Renal pelvis (tissue), 1 donor: ENCODE measurements at regions not wholly inside any gene's neighbourhood (a gene's known extent, or its start where the extent isn't known, plus 50 kb on each side); places are given as distances from the start of the nearest gene placed in this dataset.
A peak's percentile ranks its signal among the peaks of the same experiment; 100 is the strongest.
"Not testable (repeated sequence)": the region's sequence is repeated elsewhere in the genome, so short reads cannot be mapped to it uniquely, and the experiment has no call there.

ENCODE experiments used
- DNase-seq: peaks from one replicate; pipeline ENCODE4 v3.0.0-alpha.2; 2013

DNA sequence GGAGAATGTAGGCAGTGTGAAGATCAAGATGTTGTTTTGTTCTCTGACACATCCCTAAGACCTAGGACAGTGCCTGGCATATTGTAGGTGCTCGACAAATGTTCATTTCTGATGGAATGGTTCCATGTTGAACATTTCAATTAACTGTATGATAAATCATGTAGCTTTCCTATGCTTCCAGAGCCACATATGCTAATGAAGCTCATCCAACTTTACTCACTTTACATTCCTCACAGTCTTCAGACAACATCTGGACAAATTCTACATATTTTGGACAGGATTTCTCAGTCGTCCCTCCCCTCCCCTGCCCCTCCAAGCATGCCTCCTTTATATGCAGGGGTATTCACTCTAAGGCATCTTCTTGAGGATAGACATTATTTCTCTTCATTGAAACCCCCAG lies 177.9 kb downstream of the BLID start:
- DNase-seq = no peak

DNA sequence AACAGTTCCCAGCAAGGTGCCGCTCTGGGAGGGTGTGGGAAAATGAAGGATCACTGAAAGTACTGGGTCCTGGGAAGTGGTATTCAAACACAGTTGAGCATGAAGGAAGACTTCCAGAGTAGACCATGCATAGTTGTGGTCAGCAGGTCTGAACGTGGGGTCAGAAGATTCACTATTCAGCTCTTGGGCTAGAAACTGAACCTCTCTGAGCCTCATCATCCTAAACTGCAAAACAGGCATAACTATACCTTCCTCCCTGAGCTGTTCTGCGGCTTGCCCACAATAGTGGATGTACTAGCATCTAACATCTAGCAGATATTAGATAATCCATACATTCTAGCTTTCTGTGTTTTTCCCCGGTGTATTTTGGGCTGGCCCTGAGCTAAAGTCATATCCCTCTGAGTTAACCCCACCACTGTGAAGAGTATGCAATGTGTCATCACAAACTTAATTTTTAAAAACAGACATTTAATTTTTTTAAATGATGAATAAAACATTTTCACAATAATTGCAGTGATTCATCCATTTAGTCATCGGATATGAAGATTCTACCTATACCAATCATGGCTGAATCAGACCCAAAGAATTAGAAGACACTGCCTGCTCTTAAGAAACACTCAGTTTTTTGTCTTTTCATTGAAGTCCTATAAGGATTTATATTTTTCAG lies 179.1 kb downstream of the BLID start:
- DNase-seq = no peak

DNA sequence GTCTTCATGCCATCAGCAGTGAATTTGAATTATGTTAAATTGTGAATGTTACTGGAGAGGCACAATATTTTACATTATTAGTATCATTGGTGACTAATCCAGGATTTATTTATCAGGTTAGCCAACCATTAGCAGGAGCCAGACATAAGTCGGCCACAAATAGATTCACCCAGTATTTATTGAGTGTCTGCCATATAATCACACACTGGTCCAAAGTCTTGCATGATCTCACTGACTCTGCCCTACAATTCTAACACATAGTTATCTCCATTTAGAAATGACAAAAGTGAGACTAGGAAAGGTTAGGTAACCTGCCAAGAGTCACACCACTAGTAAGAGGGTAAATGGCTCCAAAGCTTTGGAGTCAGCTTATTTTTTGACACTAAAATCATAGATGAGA lies 179.6 kb downstream of the BLID start:
- no peak for DNase-seq

DNA sequence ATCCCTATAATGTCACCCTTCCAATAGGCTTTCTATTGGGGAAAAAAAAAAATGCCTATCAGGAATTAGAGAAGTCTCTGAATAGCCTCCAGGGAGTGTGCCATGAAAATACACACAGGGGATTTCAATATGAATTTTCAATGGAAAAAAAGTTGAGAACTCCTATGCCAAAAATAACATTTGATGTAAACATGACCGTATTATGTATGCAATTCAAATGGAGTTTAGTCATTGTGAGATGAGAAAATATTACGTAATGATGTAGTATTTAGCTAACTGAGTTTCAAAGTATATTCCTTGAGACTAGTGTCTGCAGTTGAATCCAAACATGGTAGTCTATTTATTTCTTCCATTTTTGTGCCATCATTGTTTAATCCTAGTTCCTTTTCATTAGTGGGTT lies 182.3 kb downstream of the BLID start:
- no peak for DNase-seq

DNA sequence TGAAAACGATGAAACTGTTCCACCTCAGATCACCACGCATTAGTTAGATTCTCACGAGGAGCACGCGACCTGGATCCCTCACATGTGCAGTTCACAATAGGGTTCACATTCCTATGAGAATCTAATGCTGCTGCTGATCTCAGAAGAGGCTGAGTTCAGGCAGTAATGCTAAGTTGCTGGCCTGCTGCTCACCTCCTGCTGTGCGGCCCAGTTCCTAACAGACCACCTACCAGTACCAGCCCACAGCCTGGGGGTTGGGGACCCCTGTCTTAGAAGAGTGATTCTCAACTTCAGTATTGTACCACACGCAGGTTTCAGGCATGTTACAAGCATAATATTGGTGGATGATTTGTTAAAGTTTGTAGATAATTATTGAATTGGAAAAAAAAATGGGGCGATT lies 182.7 kb downstream of the BLID start:
- no peak for DNase-seq

DNA sequence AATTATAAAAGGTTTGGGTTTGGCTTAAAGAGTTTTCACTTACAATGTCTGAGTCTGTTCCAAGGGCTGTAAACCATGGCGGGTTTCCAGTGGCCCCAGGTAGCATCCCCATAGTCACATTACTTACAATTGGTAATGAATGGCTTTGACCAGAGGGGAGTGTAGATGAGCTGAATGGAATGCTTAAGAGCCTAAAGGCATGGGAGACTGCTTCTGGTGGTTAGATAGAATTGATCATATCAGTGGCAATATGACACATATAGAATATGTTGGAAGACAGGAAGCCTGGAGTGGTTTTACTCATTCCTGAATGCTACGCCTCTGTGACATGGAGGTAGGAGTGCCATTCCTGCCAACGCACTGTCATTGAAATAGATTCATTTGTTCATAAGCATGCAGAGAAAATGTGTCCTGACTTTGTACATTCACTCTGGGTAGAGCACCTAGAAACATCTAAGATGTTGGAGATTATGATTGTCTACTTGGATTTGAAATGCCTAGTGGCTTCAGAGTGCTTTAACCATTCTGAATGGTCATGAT lies 183.3 kb downstream of the BLID start:
- DNase-seq = no peak

DNA sequence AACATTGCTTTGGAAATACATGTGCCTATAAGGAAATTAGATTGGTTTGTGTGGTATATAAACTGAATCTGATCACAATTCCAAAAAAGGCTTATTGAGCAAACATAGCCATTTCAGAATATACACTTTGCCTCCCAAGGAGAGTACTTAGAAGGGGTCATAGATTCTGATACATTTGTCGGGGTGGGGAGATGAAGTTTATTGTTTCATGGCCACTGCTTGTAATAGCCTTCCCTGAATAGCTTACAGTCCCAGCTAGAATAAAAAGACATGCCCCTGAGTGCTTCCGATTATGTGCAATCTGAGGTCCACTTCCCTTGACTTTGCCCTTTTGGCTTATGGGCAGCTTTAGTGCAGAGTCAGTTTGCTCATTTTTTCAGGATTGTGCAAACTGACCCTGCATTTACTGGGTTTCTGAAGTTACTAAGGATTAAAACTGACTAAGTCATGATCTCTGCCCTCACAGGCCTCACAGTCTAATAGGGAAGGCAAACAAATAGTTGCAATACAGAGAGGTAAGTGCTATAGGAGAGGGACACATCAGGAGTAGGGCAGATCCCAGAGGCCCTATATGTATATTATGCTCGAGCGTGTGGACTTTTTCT lies 184.2 kb downstream of the BLID start:
- DNase-seq = no peak

DNA sequence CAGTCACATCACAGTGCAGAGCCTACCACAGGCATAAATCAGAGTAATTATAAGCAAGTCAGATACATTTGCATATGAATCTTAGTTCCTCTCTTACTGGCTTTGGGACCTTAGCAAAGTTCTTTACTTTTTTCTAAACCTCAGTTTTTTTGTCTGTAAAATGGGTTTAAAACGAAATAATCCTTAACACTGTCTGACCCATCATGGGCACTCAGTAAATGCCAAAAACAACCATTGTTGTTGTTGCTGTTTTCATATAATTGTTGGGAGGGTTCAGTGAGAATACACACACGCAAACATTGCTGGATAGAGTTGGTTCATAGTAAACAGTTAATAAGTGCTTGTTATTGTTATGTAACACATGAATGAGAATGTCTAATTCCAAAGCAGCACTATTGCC lies 184.9 kb downstream of the BLID start:
- DNase-seq = no peak

DNA sequence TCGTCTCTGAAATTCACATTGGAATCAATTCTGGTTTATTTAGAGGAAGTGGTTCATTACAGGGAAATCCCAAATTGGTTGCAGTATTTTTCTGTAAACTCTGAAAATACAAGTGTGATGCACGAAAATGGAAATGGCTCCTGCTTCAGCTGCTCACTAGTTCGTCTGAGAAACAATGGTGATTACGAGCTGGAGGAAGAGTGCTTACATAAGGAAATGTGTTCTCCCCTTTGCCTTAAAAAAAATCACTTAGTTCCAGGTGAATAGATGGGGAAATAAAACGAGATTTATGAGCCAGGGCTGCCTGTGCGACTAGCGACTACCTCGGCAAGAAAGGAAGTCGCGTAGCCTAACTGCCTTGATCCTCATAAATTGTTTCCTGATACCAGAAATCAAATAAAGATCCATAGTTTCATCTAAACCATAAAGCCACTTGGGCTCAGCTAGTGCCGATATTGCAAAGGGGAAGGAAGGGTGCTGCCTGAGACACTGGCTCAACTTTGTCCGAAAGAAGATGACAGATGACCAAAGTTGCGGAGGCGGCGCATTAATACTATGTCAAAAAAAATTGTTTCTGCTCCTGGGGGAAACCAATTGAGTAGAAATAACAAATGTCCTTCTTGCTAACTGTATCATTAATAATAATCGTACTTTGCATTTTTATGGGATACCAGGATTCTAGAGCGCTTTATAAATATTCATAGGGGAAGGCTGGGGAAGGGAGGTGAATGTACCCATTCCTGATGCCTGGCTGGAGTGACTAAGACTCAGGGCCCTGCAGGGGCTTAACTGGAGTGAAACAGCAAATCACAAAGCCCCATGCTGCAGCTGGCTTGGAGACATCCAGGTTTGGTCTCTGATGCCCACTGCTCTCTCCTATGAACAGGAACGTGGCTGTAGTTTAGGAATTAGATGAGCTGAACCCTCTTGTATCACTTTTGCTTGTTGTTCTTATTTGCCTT lies 185.7 kb downstream of the BLID start:
- DNase-seq = peak; percentile 91

DNA sequence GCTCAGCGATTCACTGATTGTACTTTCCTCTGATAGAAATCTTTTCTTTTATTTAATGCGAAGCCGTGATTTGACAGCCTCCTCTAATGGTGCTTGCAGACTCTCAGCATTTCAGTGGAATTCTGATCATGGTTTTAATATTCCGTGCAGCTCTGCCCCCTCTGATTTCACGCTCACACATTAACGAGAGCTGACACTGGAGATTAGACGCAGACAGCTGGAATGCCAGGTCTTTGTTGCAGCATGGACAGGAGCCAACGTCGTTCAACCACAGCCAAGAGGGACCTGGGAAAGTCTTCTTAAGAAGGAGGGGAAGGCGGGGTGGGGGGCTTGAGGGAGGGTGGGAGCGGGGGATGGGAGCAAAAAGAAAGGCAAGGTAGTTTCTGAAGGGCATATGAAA lies 186.4 kb downstream of the BLID start:
- peak; percentile 77 for DNase-seq

DNA sequence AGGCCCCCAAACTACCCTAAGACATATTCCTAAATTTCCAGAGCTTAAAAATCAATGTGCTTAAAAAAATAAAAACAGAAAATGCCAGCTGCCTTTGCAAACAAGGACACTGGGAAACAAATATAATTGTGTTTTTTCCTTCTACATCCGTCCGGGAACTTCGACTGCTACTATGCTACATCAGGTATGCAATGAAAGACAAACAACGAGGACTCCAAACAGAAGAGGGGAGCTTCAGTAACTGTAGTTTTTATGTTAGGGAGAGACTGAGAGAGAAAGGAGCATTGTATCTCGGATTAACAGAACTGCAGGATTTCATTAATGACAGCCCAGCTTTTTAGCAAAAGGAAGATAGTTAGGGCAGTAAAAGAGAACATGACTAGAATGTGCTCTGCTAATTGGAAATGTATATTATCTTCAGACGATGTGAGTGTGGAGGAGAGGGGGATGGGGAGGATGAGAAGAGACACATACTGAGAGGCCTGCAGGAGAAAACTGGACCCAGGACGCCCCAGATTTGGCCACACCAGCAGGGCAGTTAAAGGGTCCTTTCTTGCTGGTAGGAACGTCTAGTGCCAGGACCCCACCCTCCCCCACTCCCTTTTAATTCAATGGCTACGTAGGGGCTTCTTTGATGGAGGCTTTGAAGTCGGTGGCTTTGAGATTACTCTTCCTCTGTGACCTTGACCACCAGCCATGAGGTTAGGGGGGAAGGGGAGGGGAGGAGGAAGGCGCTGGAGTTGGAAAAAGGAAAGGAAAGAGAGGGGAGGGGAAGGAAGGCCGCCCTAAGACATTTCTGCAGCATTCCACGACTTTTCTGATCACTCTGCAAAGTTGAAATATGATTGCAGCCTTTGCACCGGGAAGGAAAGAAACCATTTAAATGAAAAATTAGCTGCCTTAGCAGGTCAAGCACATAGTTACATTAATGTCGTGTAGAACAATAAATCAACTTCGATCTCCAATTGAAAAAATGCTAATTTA lies 187.1 kb downstream of the BLID start:
- peak; percentile 57 for DNase-seq

DNA sequence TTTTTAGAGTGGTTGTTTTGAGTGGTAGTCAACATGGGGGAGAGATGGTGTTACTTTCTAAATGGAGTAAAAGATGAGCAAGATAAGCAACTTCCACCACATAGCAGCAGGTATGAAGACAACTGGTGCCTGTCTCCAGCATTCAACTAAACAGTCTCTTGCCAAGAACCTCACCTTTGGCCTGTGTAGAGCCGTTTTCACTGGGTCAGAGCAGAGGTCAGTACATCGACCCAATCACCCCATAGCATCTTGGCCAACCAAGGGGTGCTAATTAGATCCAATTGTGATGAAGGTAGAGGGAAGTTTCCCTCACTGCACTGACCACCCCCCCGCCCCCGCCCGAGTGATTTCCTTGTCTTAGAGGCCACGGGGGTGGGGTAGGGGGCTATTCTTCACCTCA lies 188.2 kb downstream of the BLID start:
- DNase-seq = no peak

DNA sequence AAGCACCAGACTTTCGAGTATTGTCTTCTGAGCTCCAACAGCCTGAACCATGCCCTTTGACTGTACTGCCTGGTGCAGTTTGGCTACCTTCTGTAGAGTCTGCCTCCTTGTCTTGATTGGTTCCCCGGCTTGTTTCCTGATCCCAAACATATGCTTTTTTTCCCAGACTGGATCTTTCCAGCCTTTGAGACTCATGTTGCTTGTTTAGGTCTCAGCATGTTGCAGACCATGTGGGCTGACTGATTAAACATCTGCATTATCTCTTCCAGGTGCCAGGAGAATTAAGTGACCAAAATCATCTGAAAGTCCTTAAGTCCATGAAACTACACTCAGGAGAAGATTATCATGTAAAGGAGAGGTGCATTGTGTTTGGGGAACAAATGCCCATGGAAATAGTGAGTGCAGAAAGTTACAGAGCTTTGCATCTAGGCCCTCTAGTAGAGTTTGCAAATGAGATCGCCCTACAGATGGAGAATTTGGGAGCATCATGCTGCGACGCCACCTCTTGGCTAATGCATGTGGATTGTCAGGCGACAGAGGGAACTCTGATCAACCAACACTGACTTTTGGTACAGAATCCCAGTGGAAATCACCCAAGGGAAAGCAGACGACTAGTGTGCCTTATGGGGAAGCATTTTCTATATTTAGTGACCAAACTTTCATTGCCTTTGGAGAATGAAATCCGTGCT lies 188.8 kb downstream of the BLID start:
- peak; percentile 21 for DNase-seq

DNA sequence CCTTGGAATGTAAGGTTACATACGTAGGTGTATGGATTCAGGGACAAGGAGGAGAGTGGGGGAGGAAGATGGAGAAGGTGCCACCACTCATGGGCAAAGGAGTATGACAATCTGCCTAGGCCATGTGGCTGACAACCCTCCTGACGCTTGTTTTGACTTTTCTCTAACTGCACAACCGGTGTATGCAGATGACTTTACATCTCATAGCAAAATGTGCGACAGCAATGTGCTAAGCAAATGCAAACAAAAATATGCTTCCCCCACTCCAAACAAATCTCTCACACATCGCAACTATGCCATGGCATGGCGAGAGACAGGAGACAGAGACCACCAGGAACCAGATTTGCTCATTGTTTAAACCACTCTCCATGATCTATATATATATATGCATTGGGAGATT lies 191.8 kb downstream of the BLID start:
- no peak for DNase-seq

DNA sequence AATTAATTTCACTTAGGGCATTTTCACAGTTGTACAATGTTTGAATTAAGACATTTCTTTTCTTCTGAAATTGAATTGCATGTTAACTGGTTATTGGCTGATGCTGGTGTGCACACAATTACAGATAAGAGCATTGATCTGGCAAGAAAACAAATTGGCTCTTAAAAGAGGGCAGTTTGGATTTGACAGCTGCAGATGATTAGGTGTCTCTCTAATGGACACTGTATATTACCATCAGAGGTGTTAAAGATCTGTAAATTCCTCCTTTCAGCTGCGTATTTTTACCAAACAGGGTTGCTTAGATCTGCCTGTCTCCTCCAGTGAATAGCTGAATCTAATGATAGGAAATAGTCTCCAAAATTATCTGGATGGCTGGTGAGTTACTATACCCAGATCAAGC lies 198.5 kb downstream of the BLID start:
- DNase-seq = no peak

DNA sequence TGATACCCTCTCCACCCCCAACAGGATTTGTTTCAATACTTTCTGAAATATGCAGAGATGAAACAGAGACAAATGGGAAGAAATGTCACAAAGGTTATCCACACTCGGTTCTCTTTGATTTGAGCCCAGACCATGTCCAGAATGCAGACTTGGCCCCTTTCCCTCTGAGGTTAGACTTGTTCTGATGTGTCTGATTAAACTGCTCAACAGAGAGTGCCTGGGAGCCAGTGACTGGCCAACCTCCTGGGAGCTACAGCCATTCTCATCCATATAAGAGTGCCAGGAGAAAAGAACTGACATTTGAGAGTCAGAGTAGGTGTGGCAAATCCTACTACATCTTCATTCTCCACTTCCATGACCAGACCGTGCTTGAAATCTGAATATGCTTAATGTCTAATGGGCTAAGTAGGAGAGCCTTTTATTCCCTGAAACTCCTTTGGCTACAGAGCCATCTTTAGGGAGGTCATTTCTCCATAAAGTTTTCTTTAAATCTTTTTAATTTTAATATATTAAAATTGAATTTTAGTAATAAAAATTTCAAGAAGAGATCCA lies 201.4 kb downstream of the BLID start:
- DNase-seq = no peak

DNA sequence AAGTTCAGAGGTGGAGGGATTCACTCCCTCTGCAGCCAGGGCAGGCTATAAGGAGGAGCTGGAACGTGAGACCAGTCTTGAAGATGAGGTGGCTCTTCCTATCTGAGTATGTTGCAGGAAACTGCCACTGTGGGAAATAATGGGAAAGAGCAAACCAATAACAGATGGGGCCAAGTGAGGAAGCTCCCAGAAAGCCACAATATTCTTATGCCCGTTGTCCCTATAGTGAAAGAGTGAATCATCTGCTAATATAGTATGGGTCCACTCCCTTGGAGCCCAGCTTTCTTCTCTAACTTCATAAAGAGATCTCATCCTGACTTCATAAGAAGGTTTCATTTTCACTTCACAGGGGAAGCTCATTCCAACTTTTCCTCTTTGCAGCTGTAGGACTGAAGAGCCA lies 206.4 kb downstream of the BLID start:
- DNase-seq = no peak

DNA sequence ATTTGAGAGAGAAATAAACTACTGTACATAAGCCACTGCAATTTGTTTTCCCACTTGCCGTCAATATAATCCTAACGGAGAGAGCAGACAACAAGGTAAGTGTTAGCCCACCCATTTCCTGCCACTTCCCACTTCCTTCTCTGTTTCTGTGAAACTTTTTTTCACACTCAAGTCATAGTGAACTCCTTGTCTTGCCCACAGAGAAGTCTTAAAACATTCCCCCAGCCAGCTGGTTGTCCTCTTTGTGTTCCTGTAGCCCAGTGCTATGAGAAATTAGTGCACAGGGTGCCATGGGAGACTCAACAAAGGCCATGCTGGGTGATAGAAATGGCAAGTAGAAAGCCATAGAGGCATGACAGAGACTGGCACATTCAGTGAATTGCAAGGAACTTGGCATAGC lies 208.6 kb downstream of the BLID start:
- DNase-seq = no peak

DNA sequence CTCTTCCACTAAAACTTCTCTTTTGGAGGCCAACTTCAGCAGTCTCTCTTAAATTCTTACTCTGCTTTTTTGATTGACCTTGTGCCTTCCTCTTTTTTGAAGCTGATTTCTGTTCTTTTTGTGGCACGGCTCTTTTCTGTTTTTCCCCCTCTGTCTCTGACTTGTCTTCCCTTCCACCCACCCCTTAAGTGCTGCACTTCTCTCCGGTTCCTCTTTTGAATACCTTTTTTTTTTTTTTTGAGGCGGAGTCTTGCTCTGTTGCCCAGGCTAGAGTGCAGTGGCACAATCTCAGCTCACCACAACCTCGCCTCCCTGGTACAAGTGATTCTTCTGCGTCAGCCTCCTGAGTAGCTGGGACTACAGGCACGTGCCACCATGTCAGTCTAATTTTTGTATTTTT lies 211.9 kb downstream of the BLID start:
- DNase-seq = no peak

DNA sequence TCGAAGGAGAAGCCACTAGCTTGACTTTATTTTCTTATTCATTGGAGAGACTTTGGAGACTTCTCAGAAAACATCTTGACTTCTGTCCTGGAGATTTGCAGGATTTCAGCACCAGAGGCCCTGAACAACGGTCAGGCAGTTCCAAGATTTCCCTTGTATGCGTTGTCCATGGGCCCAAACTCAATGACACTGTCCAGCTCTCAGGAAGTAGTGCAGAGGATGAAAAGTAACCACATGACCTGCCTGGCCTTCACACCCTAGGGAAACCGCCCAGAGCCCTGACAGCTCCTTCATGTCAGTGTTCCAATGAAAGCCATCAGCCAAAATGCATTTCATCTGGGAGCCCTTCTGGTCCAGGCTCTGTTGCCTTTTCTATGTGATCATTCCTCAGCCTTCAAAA lies 214.1 kb downstream of the BLID start:
- DNase-seq = no peak

DNA sequence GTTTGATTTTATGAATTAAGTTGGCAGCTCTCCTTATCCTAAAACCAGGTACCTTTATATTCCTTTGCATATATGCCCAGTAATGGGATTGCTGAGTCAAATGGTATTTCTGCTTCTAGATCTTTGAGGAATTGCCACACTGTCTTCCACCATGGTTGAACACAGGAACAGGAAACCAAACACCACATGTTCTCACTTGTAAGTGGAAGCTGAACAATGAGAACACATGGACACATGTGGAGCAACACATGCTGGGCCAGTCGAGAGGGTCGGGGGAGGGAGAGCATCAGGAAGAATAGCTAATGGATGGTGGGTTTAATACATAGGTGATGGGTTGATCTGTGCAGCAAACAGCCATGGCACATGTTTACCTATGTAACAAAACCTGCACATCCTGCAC lies 214.6 kb downstream of the BLID start:
- DNase-seq = not testable (repeated sequence)
